Testis (tissue), 2 donors: ENCODE measurements at regions not wholly inside any gene's neighbourhood (a gene's known extent, or its start where the extent isn't known, plus 50 kb on each side); places are given as distances from the start of the nearest gene placed in this dataset.

Experiments used
- DNase-seq: peaks from one replicate; pipeline ENCODE4 v3.0.0-alpha.2; 2019
- H3K27ac ChIP-seq, 2 donors: fragments of 200-600 bp; sonication (generic); one replicate each; pipeline ENCODE4 v1.5.1; 2019
- H3K27me3 ChIP-seq: fragments of 200-600 bp; sonication (generic); one replicate; pipeline ENCODE4 v1.5.1; 2019
- H3K36me3 ChIP-seq: fragments of 200-600 bp; sonication (generic); one replicate; pipeline ENCODE4 v1.5.1; 2017; ENCODE audit warnings: low read depth; ENCODE audit errors: missing control alignments
- H3K4me1 ChIP-seq: fragments of 200-600 bp; sonication (generic); one replicate; pipeline ENCODE4 v1.5.1; 2019
- H3K4me3 ChIP-seq, 2 donors: fragments of 200-600 bp; sonication (generic); one replicate each; pipeline ENCODE4 v1.5.1; 2017 to 2019
- H3K9me3 ChIP-seq: fragments of 200-600 bp; sonication (generic); one replicate; pipeline ENCODE4 v1.5.1; 2017
- CTCF ChIP-seq, 3 experiments: fragments of 450-650 bp in 2 of 3; fragments of 200-600 bp in 1 of 3; sonication (generic) in 1 of 3; IDR thresholded peaks; one replicate each; pipeline ENCODE4 v1.5.1; 2016 to 2019; ENCODE audit warnings: antibody characterized with exemption in 3 of 3, mild to moderate bottlenecking in 2 of 3, moderate library complexity in 1 of 3
- POLR2A ChIP-seq: fragments of 450-650 bp; IDR thresholded peaks from one replicate; pipeline ENCODE4 v1.6.1; 2017; ENCODE audit warnings: antibody characterized with exemption, mild to moderate bottlenecking, moderate library complexity
- WGBS, 2 donors: methylation state at CpG; one replicate each; pipeline ENCODE4 v1.1.5; 2018; 5-methylcytosine and 5-hydroxymethylcytosine counted together
- intact Hi-C: fragments of 100-400 bp; cut with DNase I; formaldehyde crosslinking; loops from one replicate; pipeline ENCODE4 v1.15.1; 2023; ENCODE audit warnings: low total_unique reads

- TF ChIP-seq CTCF (IDR thresholded peaks at IDR 0.05) (no peak), POLR2A (no peak)
- Histone ChIP-seq H3K4me1 (no peaks in the 10 kb centered on the region), H3K36me3 (no peaks in the 10 kb centered on the region), H3K4me3 (no peak overlapping the region), H3K27me3 (no peaks in the 10 kb centered on the region), H3K27ac (no peak overlapping the region), H3K9me3 (no peaks in the 10 kb centered on the region)
- DNase-seq: no peak
- 88 to 91% methylated on average over 2 of the region's 2 CpGs for WGBS, 2 donors
- intact Hi-C loops: loop anchor here (10.0 kb wide), 2 partner anchors 177 to 307 kb away; partner anchors contain the start of genes LARP7 and ZGRF1
These were observed 107.4 kb upstream of the ANK2 start for GRCh38 chr4:112942077-112942476.

GRCh38 chr4:112942997-112943396 is 106.5 kb upstream of the ANK2 start:
- TF ChIP-seq CTCF (IDR thresholded peaks at IDR 0.05) (no peak), POLR2A (no peak)
- 90 to 93% methylated on average over 2 of the region's 2 CpGs for WGBS, 2 donors
- no peak for DNase-seq

GRCh38 chr4:112944006-112944405 is 105.4 kb upstream of the ANK2 start:
- Histone ChIP-seq H3K27me3 (no peaks in the 10 kb centered on the region), H3K27ac (no peak overlapping the region), H3K36me3 (no peaks in the 10 kb centered on the region), H3K4me1 (no peaks in the 10 kb centered on the region), H3K9me3 (no peaks in the 10 kb centered on the region), H3K4me3 (no peak overlapping the region)
- no peak for TF ChIP-seq CTCF (IDR thresholded peaks at IDR 0.05)
- no peak for TF ChIP-seq POLR2A
- no peak for DNase-seq
- intact Hi-C loops: loop anchor here (10.0 kb wide), 2 partner anchors 179 to 309 kb away; partner anchors contain the start of genes LARP7 and ZGRF1

More at GRCh38 chr4:112942997-112943396, 106.5 kb upstream of the ANK2 start:
- Histone ChIP-seq H3K27ac (no peak overlapping the region), H3K36me3 (no peaks in the 10 kb centered on the region), H3K27me3 (no peaks in the 10 kb centered on the region), H3K4me1 (no peaks in the 10 kb centered on the region), H3K9me3 (no peaks in the 10 kb centered on the region), H3K4me3 (no peak overlapping the region)
- intact Hi-C loops: loop anchor here (10.0 kb wide), 2 partner anchors 178 to 308 kb away; partner anchors contain the start of genes LARP7 and ZGRF1

- Histone ChIP-seq H3K27me3 (no peaks in the 10 kb centered on the region), H3K36me3 (no peaks in the 10 kb centered on the region), H3K27ac (no peak overlapping the region), H3K9me3 (no peaks in the 10 kb centered on the region), H3K4me1 (no peaks in the 10 kb centered on the region), H3K4me3 (no peak overlapping the region)
- DNase-seq: no peak
- TF ChIP-seq CTCF (IDR thresholded peaks at IDR 0.05) (no peak), POLR2A (no peak)
- intact Hi-C loops: loop anchor here (10.0 kb wide), 2 partner anchors 181 to 311 kb away; partner anchors contain the start of genes LARP7 and ZGRF1
- WGBS, 2 donors: 72 to 82% methylated on average over 7 of the region's 7 CpGs
These were observed 103.3 kb upstream of the ANK2 start for GRCh38 chr4:112946127-112946526.

- 87 to 94% methylated on average over 2 of the region's 2 CpGs for WGBS, 2 donors
- no peak overlapping the region for H3K27ac ChIP-seq
- no peaks in the 10 kb centered on the region for H3K36me3 ChIP-seq
- TF ChIP-seq CTCF (IDR thresholded peaks at IDR 0.05): no peak
- no peak for TF ChIP-seq POLR2A
- intact Hi-C loops: loop anchor here (10.0 kb wide), 2 partner anchors 183 to 313 kb away; partner anchors contain the start of genes LARP7 and ZGRF1
- no peaks in the 10 kb centered on the region for H3K27me3 ChIP-seq
- H3K9me3 ChIP-seq: no peaks in the 10 kb centered on the region
- no peak for DNase-seq
- no peaks in the 10 kb centered on the region for H3K4me1 ChIP-seq
- no peak overlapping the region for H3K4me3 ChIP-seq
These were observed 101.8 kb upstream of the ANK2 start for GRCh38 chr4:112947616-112948015.
